ENCODE measurements at regions not wholly inside any gene's neighbourhood (a gene's known extent, or its start where the extent isn't known, plus 50 kb on each side); places are given as distances from the start of the nearest gene placed in this dataset.

GRCh38 chr7:113394856-113395255 lies 276.5 kb upstream of the SMIM30 start:
- no peak for TF ChIP-seq CTCF (IDR thresholded peaks at IDR 0.05)
- no peak for TF ChIP-seq POLR2AphosphoS5 (IDR thresholded peaks at IDR 0.05)
- no peak for TF ChIP-seq POLR2A (IDR thresholded peaks at IDR 0.05)
- TF ChIP-seq EP300 (IDR thresholded peaks at IDR 0.05; ENCODE audit: low read depth), result no peak
- H3K9me3 ChIP-seq, result no peaks in the 10 kb centered on the region
- H3K27ac ChIP-seq, result no peak overlapping the region
- no peaks in the 10 kb centered on the region for H3K4me1 ChIP-seq
- H3K27me3 ChIP-seq, result no peaks in the 10 kb centered on the region
- WGBS, 2 donors (ENCODE audit: low coverage in 1 of 2), result 44 to 51% methylated on average over 2 to 3 of the region's 3 CpGs
- in situ Hi-C loops (cut with MboI; ENCODE audit: low pct_ligation_motif_present in 1 of 4, low pct_unique_long_range_greater_than_20kb in 1 of 4, low sequenced_read_pairs in 3 of 4) (no loop called here), intact Hi-C loops (cut with DNase I; ENCODE audit: low total_unique reads) (no loop called here)
- H3K36me3 ChIP-seq, result no peaks in the 10 kb centered on the region
- no peak for DNase-seq
- H3K4me3 ChIP-seq, result no peak overlapping the region

- Histone ChIP-seq H3K9me3 (no peaks in the 10 kb centered on the region), H3K36me3 (no peaks in the 10 kb centered on the region), H3K4me3 (no peak overlapping the region), H3K27me3 (no peaks in the 10 kb centered on the region), H3K27ac (no peak overlapping the region), H3K4me1 (no peaks in the 10 kb centered on the region)
- intact Hi-C loops (cut with DNase I; ENCODE audit: low total_unique reads) (no loop called here), in situ Hi-C loops (cut with MboI; ENCODE audit: low pct_ligation_motif_present in 1 of 4, low pct_unique_long_range_greater_than_20kb in 1 of 4, low sequenced_read_pairs in 3 of 4) (no loop called here)
- no peak for TF ChIP-seq POLR2A (IDR thresholded peaks at IDR 0.05)
- no peak for TF ChIP-seq POLR2AphosphoS5 (IDR thresholded peaks at IDR 0.05)
- no peak for TF ChIP-seq EP300 (IDR thresholded peaks at IDR 0.05; ENCODE audit: low read depth)
- no peak for TF ChIP-seq CTCF (IDR thresholded peaks at IDR 0.05)
- DNase-seq, result no peak
- WGBS, 2 donors (ENCODE audit: low coverage in 1 of 2), result 58 to 65% methylated on average over 2 of the region's 2 CpGs
These were observed 274.6 kb upstream of the SMIM30 start for GRCh38 chr7:113392841-113393540.

- DNase-seq, result no peak
- Histone ChIP-seq H3K27me3 (no peaks in the 10 kb centered on the region), H3K36me3 (no peaks in the 10 kb centered on the region), H3K27ac (no peak overlapping the region), H3K4me3 (no peak overlapping the region), H3K4me1 (no peaks in the 10 kb centered on the region), H3K9me3 (no peaks in the 10 kb centered on the region)
- TF ChIP-seq POLR2AphosphoS5 (IDR thresholded peaks at IDR 0.05) (no peak), EP300 (IDR thresholded peaks at IDR 0.05; ENCODE audit: low read depth) (no peak), POLR2A (IDR thresholded peaks at IDR 0.05) (no peak), CTCF (IDR thresholded peaks at IDR 0.05) (no peak)
- 66 to 76% methylated on average over 6 of the region's 6 CpGs for WGBS, 2 donors (ENCODE audit: low coverage in 1 of 2)
- intact Hi-C loops (cut with DNase I; ENCODE audit: low total_unique reads), result no loop called here
- in situ Hi-C loops (cut with MboI; ENCODE audit: low pct_ligation_motif_present in 1 of 4, low pct_unique_long_range_greater_than_20kb in 1 of 4, low sequenced_read_pairs in 3 of 4), result no loop called here
These were observed 274.1 kb upstream of the SMIM30 start for GRCh38 chr7:113392421-113392820.

GRCh38 chr7:113389112-113389646 lies 270.8 kb upstream of the SMIM30 start:
- intact Hi-C loops (cut with DNase I; ENCODE audit: low total_unique reads), result no loop called here
- WGBS, 2 donors (ENCODE audit: low coverage in 1 of 2), result 41 to 44% methylated on average over 2 of the region's 2 CpGs

More at GRCh38 chr7:113389112-113389646, 270.8 kb upstream of the SMIM30 start:
- Histone ChIP-seq H3K27me3 (no peaks in the 10 kb centered on the region), H3K27ac (no peak overlapping the region), H3K36me3 (no peaks in the 10 kb centered on the region), H3K9me3 (no peaks in the 10 kb centered on the region), H3K4me3 (no peak overlapping the region), H3K4me1 (no peaks in the 10 kb centered on the region)
- no peak for TF ChIP-seq POLR2AphosphoS5 (IDR thresholded peaks at IDR 0.05)
- TF ChIP-seq CTCF (IDR thresholded peaks at IDR 0.05), result no peak
- no peak for TF ChIP-seq EP300 (IDR thresholded peaks at IDR 0.05; ENCODE audit: low read depth)
- no peak for TF ChIP-seq POLR2A (IDR thresholded peaks at IDR 0.05)
- no peak for DNase-seq
- in situ Hi-C loops (cut with MboI; ENCODE audit: low pct_ligation_motif_present in 1 of 4, low pct_unique_long_range_greater_than_20kb in 1 of 4, low sequenced_read_pairs in 3 of 4), result no loop called here

All from transverse colon (tissue), 4 donors.